ELR (cell line): ENCODE measurements at regions not wholly inside any gene's neighbourhood (a gene's known extent, or its start where the extent isn't known, plus 50 kb on each side); places are given as distances from the start of the nearest gene placed in this dataset.
"Not testable (repeated sequence)": the region's sequence is repeated elsewhere in the genome, so short reads cannot be mapped to it uniquely, and the experiment has no call there.

Experiments
- DNase-seq: peaks from one replicate; pipeline ENCODE4 v3.0.0-alpha.2; 2015; ENCODE audit warnings: low read depth

- no peak for DNase-seq
These were observed 56.3 kb downstream of the FOXI3 start for GRCh38 chr2:88396209-88396608.

GRCh38 chr2:88377641-88377991, 74.9 kb downstream of the FOXI3 start:
- no peak for DNase-seq

GRCh38 chr2:88372042-88372441, 80.5 kb downstream of the FOXI3 start:
- no peak for DNase-seq

- DNase-seq: not testable (repeated sequence)
These were observed 87.1 kb downstream of the FOXI3 start for GRCh38 chr2:88365408-88365807.

- no peak for DNase-seq
These were observed 97.0 kb downstream of the FOXI3 start for GRCh38 chr2:88355486-88355885.

- no peak for DNase-seq
These were observed 101.3 kb downstream of the FOXI3 start for GRCh38 chr2:88351249-88351601.

- peak; percentile 49 for DNase-seq
These were observed 101.9 kb downstream of the FOXI3 start for GRCh38 chr2:88350331-88351248.

GRCh38 chr2:88345842-88346241, 106.7 kb downstream of the FOXI3 start:
- DNase-seq: no peak

GRCh38 chr2:88342749-88343148, 109.7 kb downstream of the FOXI3 start:
- no peak for DNase-seq

- no peak for DNase-seq
These were observed 118.1 kb downstream of the FOXI3 start for GRCh38 chr2:88334418-88334817.

GRCh38 chr2:88331239-88331638, 121.3 kb downstream of the FOXI3 start:
- no peak for DNase-seq

GRCh38 chr2:88329815-88330603, 122.5 kb downstream of the FOXI3 start:
- peak; percentile 13 for DNase-seq

- no peak for DNase-seq
These were observed 130.8 kb downstream of the FOXI3 start for GRCh38 chr2:88321449-88322248.

- DNase-seq: no peak
These were observed 132.3 kb downstream of the FOXI3 start for GRCh38 chr2:88320076-88320773.

GRCh38 chr2:88318956-88319330, 133.6 kb downstream of the FOXI3 start:
- DNase-seq: no peak

GRCh38 chr2:88318071-88318955, 134.2 kb downstream of the FOXI3 start:
- no peak for DNase-seq

- no peak for DNase-seq
These were observed 140.6 kb downstream of the THNSL2 start for GRCh38 chr2:88310787-88311186.

- peak; percentile 32 for DNase-seq
These were observed 137.7 kb downstream of the THNSL2 start for GRCh38 chr2:88307817-88308216.

GRCh38 chr2:88303865-88304264, 133.7 kb downstream of the THNSL2 start:
- DNase-seq: no peak

GRCh38 chr2:88296247-88296646, 126.1 kb downstream of the THNSL2 start:
- DNase-seq: no peak
